Effector memory CD8-positive, alpha-beta T cell (primary cell): ENCODE measurements at regions not wholly inside any gene's neighbourhood (a gene's known extent, or its start where the extent isn't known, plus 50 kb on each side); places are given as distances from the start of the nearest gene placed in this dataset.

ENCODE experiments used
- ATAC-seq: fragments of 150-1000 bp; cut with Tn5 transposase; replicated peaks from 2 replicates; pipeline ENCODE4 v1.10.0; 2021; ENCODE audit warnings: mild to moderate bottlenecking, moderate library complexity
- DNase-seq, 3 experiments: peaks; one replicate each; pipeline ENCODE4 v3.0.0; 2021
- H3K27ac Mint-ChIP-seq, 2 donors: one replicate each; pipeline ENCODE4 v1.8.0; 2022; ENCODE audit warnings: mild to moderate bottlenecking in 2 of 2, mixed read lengths in 2 of 2, moderate library complexity in 2 of 2
- H3K27me3 Mint-ChIP-seq, 2 donors: one replicate each; pipeline ENCODE4 v1.8.0; 2022; ENCODE audit warnings: mixed read lengths in 2 of 2
- H3K36me3 Mint-ChIP-seq: one replicate; pipeline ENCODE4 v1.8.0; 2022; ENCODE audit warnings: mild to moderate bottlenecking, moderate library complexity, mixed read lengths; ENCODE audit not compliant: insufficient read depth
- H3K4me1 Mint-ChIP-seq, 2 donors: one replicate each; pipeline ENCODE4 v1.8.0; 2022; ENCODE audit warnings: low read depth in 2 of 2, mixed read lengths in 2 of 2
- H3K4me3 Mint-ChIP-seq, 2 donors: one replicate each; pipeline ENCODE4 v1.8.0; 2022; ENCODE audit warnings: mild to moderate bottlenecking in 2 of 2, mixed read lengths in 2 of 2, moderate library complexity in 2 of 2
- H3K9me3 Mint-ChIP-seq, 2 donors: one replicate each; pipeline ENCODE4 v1.8.0; 2022; ENCODE audit warnings: mixed read lengths in 2 of 2

- Mint-ChIP-seq H3K27me3 (peaks cover 55 to 93% of the 10 kb centered on the region in 2 donors), H3K4me3 (no peak overlapping the region)
- no peak for DNase-seq
These were observed 98.8 kb downstream of the YTHDF1 start for GRCh38 chr20:63117151-63117550.

GRCh38 chr20:63116412-63117106, 99.4 kb downstream of the YTHDF1 start:
- no peak overlapping the region for H3K27ac Mint-ChIP-seq
- peaks cover 4 to 5% of the 10 kb centered on the region in 2 donors for H3K9me3 Mint-ChIP-seq
- DNase-seq = no peak
- no peaks in the 10 kb centered on the region for H3K36me3 Mint-ChIP-seq
- ATAC-seq = no peak
- H3K4me3 Mint-ChIP-seq = no peak overlapping the region
- peaks cover 55 to 90% of the 10 kb centered on the region in 2 donors for H3K27me3 Mint-ChIP-seq
- H3K4me1 Mint-ChIP-seq = peaks cover 0 to 3% of the 10 kb centered on the region in 2 donors

More at GRCh38 chr20:63117151-63117550, 98.8 kb downstream of the YTHDF1 start:
- Mint-ChIP-seq H3K9me3 (peaks cover 0 to 1% of the 10 kb centered on the region in 2 donors), H3K4me1 (peaks cover 0 to 3% of the 10 kb centered on the region in 2 donors), H3K36me3 (no peaks in the 10 kb centered on the region), H3K27ac (no peak overlapping the region)
- no peak for ATAC-seq

GRCh38 chr20:63115651-63116411, 100.1 kb downstream of the YTHDF1 start:
- Mint-ChIP-seq H3K27ac (no peak overlapping the region), H3K4me3 (no peak overlapping the region), H3K4me1 (peaks cover 0 to 3% of the 10 kb centered on the region in 2 donors), H3K36me3 (no peaks in the 10 kb centered on the region), H3K27me3 (peaks cover 55 to 83% of the 10 kb centered on the region in 2 donors), H3K9me3 (peaks cover 5 to 7% of the 10 kb centered on the region in 2 donors)
- ATAC-seq (no peak), DNase-seq (no peak)

DNA sequence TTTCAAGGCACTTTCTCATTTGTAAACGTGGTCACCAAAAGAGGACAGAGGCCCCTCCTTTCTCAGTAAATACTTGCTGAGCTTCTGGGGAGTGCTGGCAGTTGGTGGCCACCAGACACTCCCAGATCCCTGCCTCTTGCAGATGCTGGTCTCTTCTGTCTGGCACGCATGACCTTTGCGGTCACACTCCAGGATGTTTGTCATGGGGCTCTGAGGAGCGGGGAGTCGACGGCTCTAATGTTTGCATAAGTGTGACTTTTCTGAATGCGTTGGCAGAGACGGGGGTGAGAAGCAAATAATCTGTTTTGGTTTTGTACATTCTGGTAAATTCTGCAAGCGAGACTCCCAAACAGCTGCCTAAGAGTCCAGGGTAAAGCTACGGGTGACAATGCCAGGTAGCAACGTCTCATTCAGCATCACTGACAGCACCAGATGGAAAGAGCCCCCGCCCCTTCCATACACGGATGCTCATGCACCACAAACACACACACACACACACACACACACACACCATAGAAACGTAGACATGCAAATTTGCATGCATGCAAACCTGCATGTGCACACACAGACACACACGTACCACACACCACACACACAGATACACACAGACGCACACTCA, 101.1 kb downstream of the YTHDF1 start:
- Mint-ChIP-seq H3K27me3 (peaks cover 55 to 77% of the 10 kb centered on the region in 2 donors), H3K4me3 (no peak overlapping the region), H3K9me3 (peaks cover 5 to 7% of the 10 kb centered on the region in 2 donors), H3K4me1 (peaks cover 0 to 3% of the 10 kb centered on the region in 2 donors), H3K27ac (no peak overlapping the region), H3K36me3 (peaks cover 2% of the 10 kb centered on the region)
- ATAC-seq = no peak
- no peak for DNase-seq

DNA sequence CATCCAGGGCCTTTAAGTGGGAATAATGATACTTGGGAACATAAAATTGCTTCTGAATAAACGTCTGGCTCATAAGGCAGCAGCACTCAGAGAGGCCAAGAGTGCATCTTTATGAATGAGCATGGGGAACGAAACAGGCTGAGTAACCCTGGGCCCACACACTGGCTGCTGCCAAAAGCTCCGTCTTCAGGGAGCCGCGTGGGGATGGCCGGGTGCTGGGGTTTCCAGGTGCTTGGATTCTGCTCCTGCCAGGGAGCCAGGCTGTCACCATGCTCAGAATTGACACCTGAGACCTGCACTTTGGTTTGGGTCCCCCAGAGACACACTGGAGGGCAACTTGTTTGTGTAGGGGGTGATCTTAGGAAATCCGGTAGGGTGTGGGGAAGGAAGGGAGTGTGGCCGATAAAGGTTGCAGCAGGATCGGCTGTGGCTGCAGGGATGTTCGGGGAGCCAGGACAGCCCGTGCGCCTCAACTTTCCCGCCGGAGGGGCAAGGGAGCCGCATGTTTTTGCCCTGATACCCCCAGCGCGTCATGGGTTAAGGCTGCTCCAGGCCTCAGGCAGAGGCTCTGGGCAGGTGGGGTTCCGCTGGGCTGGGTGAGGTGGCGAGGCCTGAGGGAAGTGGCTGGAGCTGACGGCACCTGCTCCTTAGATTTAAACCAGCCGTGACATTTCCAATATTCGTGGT, 101.8 kb downstream of the YTHDF1 start:
- peaks cover 2% of the 10 kb centered on the region for H3K36me3 Mint-ChIP-seq
- ATAC-seq (no peak), DNase-seq (no peak)
- no peak overlapping the region for H3K27ac Mint-ChIP-seq
- H3K4me3 Mint-ChIP-seq = no peak overlapping the region
- peaks cover 55 to 71% of the 10 kb centered on the region in 2 donors for H3K27me3 Mint-ChIP-seq
- peaks cover 5 to 7% of the 10 kb centered on the region in 2 donors for H3K9me3 Mint-ChIP-seq
- H3K4me1 Mint-ChIP-seq = peaks cover 0 to 3% of the 10 kb centered on the region in 2 donors

- H3K36me3 Mint-ChIP-seq = peaks cover 2% of the 10 kb centered on the region
- ATAC-seq (no peak), DNase-seq (no peak)
- peaks cover 42 to 56% of the 10 kb centered on the region in 2 donors for H3K27me3 Mint-ChIP-seq
- no peak overlapping the region for H3K27ac Mint-ChIP-seq
- peaks cover 5 to 7% of the 10 kb centered on the region in 2 donors for H3K9me3 Mint-ChIP-seq
- H3K4me1 Mint-ChIP-seq = peaks cover 0 to 3% of the 10 kb centered on the region in 2 donors
- no peak overlapping the region for H3K4me3 Mint-ChIP-seq
These were observed 103.3 kb downstream of the YTHDF1 start for GRCh38 chr20:63112491-63113219.

DNA sequence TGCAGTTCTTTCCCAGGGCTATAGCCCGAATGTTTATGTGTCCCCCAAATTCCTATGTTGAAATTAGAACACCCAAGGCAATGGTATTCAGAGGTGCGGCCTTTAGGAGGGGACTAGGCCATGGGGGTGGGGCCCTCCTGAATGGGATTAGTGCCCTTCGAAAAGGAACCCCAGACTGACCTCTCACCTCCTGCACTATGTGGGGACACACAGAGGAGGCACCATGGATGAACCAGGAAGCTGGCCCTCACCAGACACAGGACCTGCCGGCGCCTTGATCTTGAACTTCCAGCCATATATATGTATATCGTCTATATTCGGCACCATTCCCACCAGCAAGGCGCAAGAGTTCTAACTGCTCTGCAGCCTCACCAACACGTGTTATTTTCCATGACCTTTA, 101.5 kb upstream of the BHLHE23 start:
- Mint-ChIP-seq H3K4me1 (no peaks in the 10 kb centered on the region), H3K36me3 (peaks cover 11% of the 10 kb centered on the region), H3K4me3 (no peak overlapping the region), H3K9me3 (peaks cover 5 to 7% of the 10 kb centered on the region in 2 donors), H3K27me3 (peaks cover 1 to 12% of the 10 kb centered on the region in 2 donors), H3K27ac (no peak overlapping the region)
- no peak for ATAC-seq
- DNase-seq = no peak

DNA sequence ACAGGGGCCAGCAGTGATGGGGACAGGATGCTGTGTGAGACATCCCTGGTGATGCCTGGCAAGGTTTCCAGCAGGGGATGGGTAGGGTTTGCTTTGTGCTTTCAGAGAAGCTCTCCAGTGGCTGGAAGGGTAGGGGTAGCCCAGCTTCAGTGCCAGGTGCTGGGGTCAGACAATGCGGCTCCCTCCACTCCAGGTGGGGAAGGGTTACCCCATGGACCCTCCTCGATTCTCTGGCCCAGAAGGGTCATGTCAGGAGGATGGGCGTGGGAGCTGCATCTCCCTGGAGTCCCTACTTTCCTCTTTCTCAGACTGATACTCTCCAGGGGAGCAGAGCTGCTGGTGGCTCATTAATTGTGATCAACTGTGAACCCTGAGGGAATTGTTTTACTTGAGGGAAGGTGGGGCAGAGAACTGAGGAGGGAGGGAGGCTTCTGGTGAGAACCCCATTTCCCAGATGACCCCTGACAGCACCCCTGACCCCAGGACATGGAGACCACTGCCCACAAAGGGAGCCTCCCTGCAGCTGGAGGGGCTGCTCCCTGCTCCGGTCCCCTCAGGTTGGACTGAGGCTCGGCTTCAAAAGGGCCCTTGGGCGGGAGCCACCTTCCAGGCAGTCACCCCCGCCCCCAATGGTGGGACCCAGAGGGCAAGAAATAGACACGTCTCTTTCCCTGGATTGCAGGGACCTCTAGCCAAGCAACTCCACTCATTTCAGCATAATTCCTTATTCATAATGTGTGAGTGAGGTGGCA, 100.9 kb upstream of the BHLHE23 start:
- H3K27ac Mint-ChIP-seq = no peak overlapping the region

GRCh38 chr20:63106765-63107448, 100.1 kb upstream of the BHLHE23 start:
- Mint-ChIP-seq H3K36me3 (peaks cover 21% of the 10 kb centered on the region), H3K9me3 (peaks cover 4 to 6% of the 10 kb centered on the region in 2 donors), H3K27ac (no peak overlapping the region), H3K4me3 (no peak overlapping the region), H3K27me3 (no peaks in the 10 kb centered on the region), H3K4me1 (peaks cover 4 to 6% of the 10 kb centered on the region in 2 donors)
- ATAC-seq (no peak), DNase-seq (no peak)

More for the DNA sequence above, 100.9 kb upstream of the BHLHE23 start:
- no peak for DNase-seq
- Mint-ChIP-seq H3K9me3 (peaks cover 5 to 7% of the 10 kb centered on the region in 2 donors), H3K4me1 (peaks cover 2 to 4% of the 10 kb centered on the region in 2 donors), H3K36me3 (peaks cover 17% of the 10 kb centered on the region), H3K4me3 (no peak overlapping the region), H3K27me3 (peaks cover 0 to 5% of the 10 kb centered on the region in 2 donors)
- ATAC-seq = no peak

- peaks cover 8 to 9% of the 10 kb centered on the region in 2 donors for H3K4me1 Mint-ChIP-seq
- no peak overlapping the region for H3K4me3 Mint-ChIP-seq
- ATAC-seq (no peak), DNase-seq (no peak)
- peaks cover 28% of the 10 kb centered on the region for H3K36me3 Mint-ChIP-seq
- H3K9me3 Mint-ChIP-seq = no peaks in the 10 kb centered on the region
- no peaks in the 10 kb centered on the region for H3K27me3 Mint-ChIP-seq
- no peak overlapping the region for H3K27ac Mint-ChIP-seq
These were observed 99.5 kb upstream of the BHLHE23 start for GRCh38 chr20:63106108-63106764.
